ENCODE measurements at regions not wholly inside any gene's neighbourhood (a gene's known extent, or its start where the extent isn't known, plus 50 kb on each side); places are given as distances from the start of the nearest gene placed in this dataset.

- no peak for DNase-seq (ENCODE audit: low read depth in 2 of 2, low spot score in 1 of 2)
Measured at GRCh38 chr11:80899381-80899780, 1458.6 kb upstream of the TENM4 start.

- no peak for DNase-seq (ENCODE audit: low read depth in 2 of 2, low spot score in 1 of 2)
Measured at GRCh38 chr11:80898910-80899309, 1458.1 kb upstream of the TENM4 start.

GRCh38 chr11:80886684-80887083 is 1445.9 kb upstream of the TENM4 start:
- DNase-seq (ENCODE audit: low read depth in 2 of 2, low spot score in 1 of 2), result no peak

GRCh38 chr11:80873310-80873999 is 1432.6 kb upstream of the TENM4 start:
- DNase-seq (ENCODE audit: low read depth in 2 of 2, low spot score in 1 of 2), result no peak

- DNase-seq (ENCODE audit: low read depth in 2 of 2, low spot score in 1 of 2), result no peak
Measured at GRCh38 chr11:80872116-80872728, 1431.4 kb upstream of the TENM4 start.

GRCh38 chr11:80868831-80869230 is 1428.0 kb upstream of the TENM4 start:
- no peak for DNase-seq (ENCODE audit: low read depth in 2 of 2, low spot score in 1 of 2)

GRCh38 chr11:80862011-80862410 is 1421.2 kb upstream of the TENM4 start:
- DNase-seq (ENCODE audit: low read depth in 2 of 2, low spot score in 1 of 2), result no peak

GRCh38 chr11:80861193-80861592 is 1420.4 kb upstream of the TENM4 start:
- DNase-seq (ENCODE audit: low read depth in 2 of 2, low spot score in 1 of 2), result no peak

GRCh38 chr11:80860632-80861031 is 1419.8 kb upstream of the TENM4 start:
- DNase-seq (ENCODE audit: low read depth in 2 of 2, low spot score in 1 of 2), result no peak

GRCh38 chr11:80856066-80856465 is 1415.2 kb upstream of the TENM4 start:
- no peak for DNase-seq (ENCODE audit: low read depth in 2 of 2, low spot score in 1 of 2)

GRCh38 chr11:80855426-80855825 is 1414.6 kb upstream of the TENM4 start:
- DNase-seq (ENCODE audit: low read depth in 2 of 2, low spot score in 1 of 2), result no peak

- no peak for DNase-seq (ENCODE audit: low read depth in 2 of 2, low spot score in 1 of 2)
Measured at GRCh38 chr11:80849253-80849652, 1408.4 kb upstream of the TENM4 start.

GRCh38 chr11:80846979-80847378 is 1406.1 kb upstream of the TENM4 start:
- DNase-seq (ENCODE audit: low read depth in 2 of 2, low spot score in 1 of 2), result no peak

GRCh38 chr11:80846442-80846841 is 1405.6 kb upstream of the TENM4 start:
- no peak for DNase-seq (ENCODE audit: low read depth in 2 of 2, low spot score in 1 of 2)

GRCh38 chr11:80844110-80844819 is 1403.4 kb upstream of the TENM4 start:
- no peak for DNase-seq (ENCODE audit: low read depth in 2 of 2, low spot score in 1 of 2)

GRCh38 chr11:80843266-80843974 is 1402.6 kb upstream of the TENM4 start:
- no peak for DNase-seq (ENCODE audit: low read depth in 2 of 2, low spot score in 1 of 2)

GRCh38 chr11:80842246-80842645 is 1401.4 kb upstream of the TENM4 start:
- no peak for DNase-seq (ENCODE audit: low read depth in 2 of 2, low spot score in 1 of 2)

- DNase-seq (ENCODE audit: low read depth in 2 of 2, low spot score in 1 of 2), result no peak
Measured at GRCh38 chr11:80841675-80842074, 1400.8 kb upstream of the TENM4 start.

GRCh38 chr11:80838153-80838552 is 1397.3 kb upstream of the TENM4 start:
- no peak for DNase-seq (ENCODE audit: low read depth in 2 of 2, low spot score in 1 of 2)

- DNase-seq (ENCODE audit: low read depth in 2 of 2, low spot score in 1 of 2), result no peak
Measured at GRCh38 chr11:80837051-80837450, 1396.2 kb upstream of the TENM4 start.

- no peak for DNase-seq (ENCODE audit: low read depth in 2 of 2, low spot score in 1 of 2)
Measured at GRCh38 chr11:80831374-80831773, 1390.5 kb upstream of the TENM4 start.

- DNase-seq (ENCODE audit: low read depth in 2 of 2, low spot score in 1 of 2), result no peak
Measured at GRCh38 chr11:80827781-80828180, 1387.0 kb upstream of the TENM4 start.

Data from stimulated activated CD8-positive, alpha-beta memory T cell treated with anti-CD3 and anti-CD28 coated beads, Interleukin-4, amount 100 ng/mL, for 1 hour (primary cell).